ENCODE measurements at regions not wholly inside any gene's neighbourhood (a gene's known extent, or its start where the extent isn't known, plus 50 kb on each side); places are given as distances from the start of the nearest gene placed in this dataset.

DNA sequence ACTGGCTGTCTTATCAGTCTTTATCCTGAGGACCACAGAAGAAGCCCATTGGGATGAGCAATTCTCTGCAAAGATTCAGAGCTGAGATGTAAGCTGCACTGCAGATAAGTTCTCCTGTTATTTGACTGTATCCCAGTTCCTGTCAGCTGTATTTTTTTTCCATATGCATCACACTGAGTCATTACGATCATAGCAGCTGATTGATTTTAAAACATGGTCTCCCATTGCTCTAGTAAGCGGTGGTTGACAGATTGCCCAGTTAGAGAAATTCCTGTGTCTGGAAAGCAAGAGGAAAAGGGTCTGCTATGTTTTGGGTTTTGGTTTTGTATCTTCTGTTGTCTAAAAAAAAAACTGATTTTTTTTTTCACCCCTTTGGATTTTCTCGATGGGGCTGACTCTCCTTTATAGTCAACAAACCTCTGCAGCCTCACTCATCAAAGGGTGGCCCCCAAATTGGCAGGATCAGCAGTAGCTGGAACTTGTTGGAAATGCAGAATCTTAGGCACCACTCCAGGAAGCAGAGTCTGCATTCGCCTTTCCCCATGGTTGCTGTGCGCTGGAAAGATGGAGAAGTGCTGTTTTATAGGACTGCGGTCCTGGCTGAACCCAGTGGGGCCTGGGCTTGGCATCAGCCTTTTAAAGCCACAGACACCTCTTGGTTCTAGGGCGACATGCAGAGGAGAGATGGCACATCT, 220.1 kb upstream of the MPHOSPH6 start:
- no peak for DNase-seq (ENCODE audit: low spot score)
- Mint-ChIP-seq H3K9me3 (no peaks in the 10 kb centered on the region), H3K27ac (no peak overlapping the region), H3K4me3 (no peak overlapping the region), H3K27me3 (ENCODE audit: insufficient read depth) (no peaks in the 10 kb centered on the region), H3K36me3 (ENCODE audit: low read depth) (no peaks in the 10 kb centered on the region), H3K4me1 (ENCODE audit: low read depth) (no peaks in the 10 kb centered on the region)
- intact Hi-C loops (cut with micrococcal nuclease): no loop called here

DNA sequence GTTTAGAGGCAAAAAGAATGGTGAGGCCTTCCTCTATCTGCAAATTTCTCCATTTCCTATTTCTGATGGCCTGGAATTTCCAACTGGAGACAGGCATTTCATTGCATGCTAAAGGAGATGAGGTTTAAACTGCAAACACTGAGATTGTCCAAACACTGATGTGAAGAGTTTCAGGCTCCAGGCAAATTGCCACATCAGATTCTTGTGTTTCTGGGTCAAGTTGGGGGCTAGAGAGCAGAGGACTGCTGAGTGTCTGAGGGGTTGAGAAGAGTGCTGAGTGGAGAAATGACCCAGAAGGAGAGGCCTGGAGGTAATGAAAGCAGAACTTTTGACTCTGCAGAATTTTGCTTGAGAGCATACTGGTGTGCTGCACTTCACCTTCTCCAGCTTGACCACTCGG, 216.7 kb upstream of the MPHOSPH6 start:
- DNase-seq (ENCODE audit: low spot score): no peak
- no peaks in the 10 kb centered on the region for H3K36me3 Mint-ChIP-seq (ENCODE audit: low read depth)
- no peaks in the 10 kb centered on the region for H3K9me3 Mint-ChIP-seq
- no peak overlapping the region for H3K4me3 Mint-ChIP-seq
- no peaks in the 10 kb centered on the region for H3K27me3 Mint-ChIP-seq (ENCODE audit: insufficient read depth)
- H3K27ac Mint-ChIP-seq: no peak overlapping the region
- H3K4me1 Mint-ChIP-seq (ENCODE audit: low read depth): no peaks in the 10 kb centered on the region
- intact Hi-C loops (cut with micrococcal nuclease): no loop called here

DNA sequence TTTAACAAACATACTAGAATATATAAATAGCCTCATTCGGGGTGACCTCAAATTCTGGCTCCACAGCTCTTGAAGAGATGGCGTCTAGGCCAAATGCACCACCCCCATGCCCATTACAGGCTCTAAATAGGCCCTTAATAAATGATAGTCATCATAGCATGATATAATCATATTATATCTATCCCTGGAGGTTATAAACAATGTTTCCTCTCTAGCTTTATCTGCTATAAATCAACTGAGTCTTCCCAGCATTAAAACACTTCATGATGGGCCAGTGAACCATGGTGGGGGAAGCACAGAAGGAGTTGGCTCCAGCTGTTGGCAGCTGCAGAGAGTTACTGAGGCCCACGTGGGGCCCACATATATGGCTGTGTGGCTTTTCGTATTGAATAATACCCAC, 214.9 kb upstream of the MPHOSPH6 start:
- no peak overlapping the region for H3K4me3 Mint-ChIP-seq
- no peak for DNase-seq (ENCODE audit: low spot score)
- no peak overlapping the region for H3K27ac Mint-ChIP-seq
- no peaks in the 10 kb centered on the region for H3K27me3 Mint-ChIP-seq (ENCODE audit: insufficient read depth)
- no peaks in the 10 kb centered on the region for H3K4me1 Mint-ChIP-seq (ENCODE audit: low read depth)
- intact Hi-C loops (cut with micrococcal nuclease): no loop called here
- H3K9me3 Mint-ChIP-seq: no peaks in the 10 kb centered on the region
- no peaks in the 10 kb centered on the region for H3K36me3 Mint-ChIP-seq (ENCODE audit: low read depth)

DNA sequence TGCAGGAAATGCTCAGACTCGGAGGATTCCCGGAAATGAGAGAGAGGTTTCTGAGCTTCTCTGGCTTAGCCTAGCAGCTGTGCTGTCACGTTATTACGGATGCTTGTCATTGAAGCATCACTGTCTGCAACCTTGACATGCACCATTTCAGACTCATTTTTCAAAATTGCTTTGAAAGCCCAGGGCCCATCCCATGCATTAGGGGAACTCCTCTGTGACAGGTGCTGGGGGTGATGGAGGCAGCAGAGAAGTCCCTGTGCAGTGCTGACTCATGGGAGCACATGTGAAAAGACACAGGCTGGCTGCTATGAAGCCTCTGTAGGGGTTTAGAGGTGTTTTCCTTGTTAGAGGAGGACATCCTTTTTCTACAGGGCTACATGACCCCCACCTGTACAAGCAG, 214.0 kb upstream of the MPHOSPH6 start:
- no peaks in the 10 kb centered on the region for H3K4me1 Mint-ChIP-seq (ENCODE audit: low read depth)
- intact Hi-C loops (cut with micrococcal nuclease): no loop called here
- no peaks in the 10 kb centered on the region for H3K9me3 Mint-ChIP-seq
- no peak overlapping the region for H3K27ac Mint-ChIP-seq
- DNase-seq (ENCODE audit: low spot score): no peak
- H3K36me3 Mint-ChIP-seq (ENCODE audit: low read depth): no peaks in the 10 kb centered on the region
- no peak overlapping the region for H3K4me3 Mint-ChIP-seq
- no peaks in the 10 kb centered on the region for H3K27me3 Mint-ChIP-seq (ENCODE audit: insufficient read depth)

DNA sequence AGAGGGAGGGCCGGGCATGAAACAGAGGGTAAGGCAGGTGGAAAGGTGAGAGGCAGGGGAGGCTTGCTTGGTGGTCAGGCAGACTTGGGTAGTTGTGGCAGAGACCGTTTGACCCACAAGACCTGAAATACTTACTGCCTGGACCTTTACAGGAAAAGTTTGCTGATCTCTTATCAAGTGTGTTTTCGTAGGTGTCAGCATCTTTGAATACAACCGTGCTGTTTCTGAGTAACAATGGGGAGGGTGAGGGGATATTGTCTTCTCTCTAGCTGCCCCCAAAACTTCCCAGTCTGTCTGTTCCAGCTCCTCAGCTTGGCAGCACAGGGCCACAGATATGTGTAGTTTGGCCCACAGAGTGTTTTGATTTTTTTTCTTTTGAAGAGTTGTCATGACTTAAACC, 212.5 kb upstream of the MPHOSPH6 start:
- Mint-ChIP-seq H3K4me3 (no peak overlapping the region), H3K27me3 (ENCODE audit: insufficient read depth) (no peaks in the 10 kb centered on the region), H3K27ac (no peak overlapping the region), H3K9me3 (no peaks in the 10 kb centered on the region), H3K4me1 (ENCODE audit: low read depth) (no peaks in the 10 kb centered on the region), H3K36me3 (ENCODE audit: low read depth) (no peaks in the 10 kb centered on the region)
- DNase-seq (ENCODE audit: low spot score): no peak
- intact Hi-C loops (cut with micrococcal nuclease): no loop called here

DNA sequence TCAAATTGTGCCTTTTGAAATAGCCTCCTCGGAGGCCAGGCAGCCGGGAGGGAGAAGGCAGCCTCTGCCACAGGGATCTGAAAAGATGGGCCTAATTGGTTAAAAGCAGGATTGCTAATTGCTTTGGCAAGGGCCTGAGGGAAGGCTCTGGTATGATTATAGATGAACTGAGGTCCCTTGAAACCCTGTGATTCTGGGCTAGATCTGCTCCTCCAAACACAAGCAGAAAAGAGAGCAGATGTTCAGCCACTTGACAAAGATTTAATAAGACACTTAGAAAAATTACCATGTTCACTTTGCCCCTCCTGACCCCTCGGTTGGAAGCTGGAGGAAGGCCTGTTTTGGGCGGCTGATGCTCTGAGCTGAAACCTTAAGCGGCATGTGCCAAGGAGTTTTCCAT, 209.5 kb upstream of the MPHOSPH6 start:
- H3K36me3 Mint-ChIP-seq (ENCODE audit: low read depth): no peaks in the 10 kb centered on the region
- H3K27ac Mint-ChIP-seq: no peak overlapping the region
- H3K4me3 Mint-ChIP-seq: no peak overlapping the region
- DNase-seq (ENCODE audit: low spot score): no peak
- intact Hi-C loops (cut with micrococcal nuclease): no loop called here
- H3K27me3 Mint-ChIP-seq (ENCODE audit: insufficient read depth): no peaks in the 10 kb centered on the region
- H3K4me1 Mint-ChIP-seq (ENCODE audit: low read depth): no peaks in the 10 kb centered on the region
- no peaks in the 10 kb centered on the region for H3K9me3 Mint-ChIP-seq

DNA sequence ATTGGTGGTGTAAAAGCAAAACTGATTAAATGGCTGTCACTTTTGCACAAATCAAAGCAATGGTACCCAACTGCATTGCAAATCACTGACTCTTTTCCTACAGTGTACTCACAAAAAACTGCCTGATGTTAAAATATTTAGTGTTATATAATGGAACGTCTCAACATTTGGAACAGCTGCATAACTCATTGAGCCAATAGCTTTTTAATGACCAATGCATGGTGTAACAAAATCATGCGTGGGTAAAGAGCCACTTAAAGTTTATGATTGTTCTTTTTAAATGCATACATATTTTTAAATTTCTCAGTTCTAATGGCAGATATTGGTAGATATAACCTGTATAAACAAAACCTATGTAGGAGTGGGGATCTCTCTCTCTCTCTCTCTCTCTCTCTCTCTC, 204.0 kb upstream of the MPHOSPH6 start:
- Mint-ChIP-seq H3K27ac (no peak overlapping the region), H3K4me1 (ENCODE audit: low read depth) (no peaks in the 10 kb centered on the region), H3K36me3 (ENCODE audit: low read depth) (no peaks in the 10 kb centered on the region), H3K9me3 (no peaks in the 10 kb centered on the region), H3K4me3 (no peak overlapping the region), H3K27me3 (ENCODE audit: insufficient read depth) (peaks cover 2% of the 10 kb centered on the region)
- intact Hi-C loops (cut with micrococcal nuclease): no loop called here
- no peak for DNase-seq (ENCODE audit: low spot score)

DNA sequence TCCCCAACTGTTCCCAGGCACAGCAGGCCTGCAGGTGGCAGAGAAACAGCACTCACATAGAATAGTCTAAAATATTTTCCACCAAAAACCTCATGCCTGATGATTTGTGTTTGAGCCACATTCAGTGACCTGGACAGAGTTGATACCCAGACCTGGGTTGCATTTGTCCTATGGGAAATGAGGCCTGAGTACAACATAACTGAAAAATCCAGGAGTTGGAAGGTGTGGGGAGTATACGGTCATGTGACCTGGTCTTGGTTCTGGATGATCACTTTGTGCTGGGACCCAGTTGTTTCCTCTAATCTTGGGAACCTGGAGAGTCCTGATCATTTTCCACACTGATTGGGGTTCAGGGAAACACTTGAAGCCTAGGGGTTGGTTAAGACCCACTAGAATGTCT, 200.3 kb upstream of the MPHOSPH6 start:
- no peak overlapping the region for H3K27ac Mint-ChIP-seq
- no peak for DNase-seq (ENCODE audit: low spot score)
- peaks cover 2% of the 10 kb centered on the region for H3K27me3 Mint-ChIP-seq (ENCODE audit: insufficient read depth)
- no peaks in the 10 kb centered on the region for H3K36me3 Mint-ChIP-seq (ENCODE audit: low read depth)
- no peak overlapping the region for H3K4me3 Mint-ChIP-seq
- H3K9me3 Mint-ChIP-seq: no peaks in the 10 kb centered on the region
- no peaks in the 10 kb centered on the region for H3K4me1 Mint-ChIP-seq (ENCODE audit: low read depth)
- intact Hi-C loops (cut with micrococcal nuclease): no loop called here

DNA sequence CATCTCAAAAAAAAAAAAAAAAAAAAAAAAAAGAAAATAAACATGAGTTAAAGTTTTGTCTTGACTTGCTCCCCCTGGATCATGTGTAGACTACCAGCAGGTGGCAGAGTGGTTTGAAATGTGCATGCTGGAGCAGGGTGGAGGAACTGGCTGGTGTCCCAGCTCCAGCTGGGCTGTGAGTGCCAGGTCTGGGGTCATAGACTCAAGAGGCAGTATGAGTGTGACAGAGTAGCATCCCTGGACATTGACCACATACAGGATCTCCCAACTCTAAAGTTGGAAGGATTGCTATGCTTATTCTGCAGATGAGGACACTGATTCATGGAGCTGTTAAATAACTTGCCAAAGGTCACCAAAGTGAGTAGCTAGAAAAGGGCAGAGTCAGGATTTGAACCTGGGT, 198.0 kb upstream of the MPHOSPH6 start:
- intact Hi-C loops (cut with micrococcal nuclease): no loop called here
- Mint-ChIP-seq H3K4me3 (no peak overlapping the region), H3K4me1 (ENCODE audit: low read depth) (no peaks in the 10 kb centered on the region), H3K9me3 (no peaks in the 10 kb centered on the region), H3K36me3 (ENCODE audit: low read depth) (no peaks in the 10 kb centered on the region), H3K27ac (no peak overlapping the region), H3K27me3 (ENCODE audit: insufficient read depth) (peaks cover 2% of the 10 kb centered on the region)
- no peak for DNase-seq (ENCODE audit: low spot score)

DNA sequence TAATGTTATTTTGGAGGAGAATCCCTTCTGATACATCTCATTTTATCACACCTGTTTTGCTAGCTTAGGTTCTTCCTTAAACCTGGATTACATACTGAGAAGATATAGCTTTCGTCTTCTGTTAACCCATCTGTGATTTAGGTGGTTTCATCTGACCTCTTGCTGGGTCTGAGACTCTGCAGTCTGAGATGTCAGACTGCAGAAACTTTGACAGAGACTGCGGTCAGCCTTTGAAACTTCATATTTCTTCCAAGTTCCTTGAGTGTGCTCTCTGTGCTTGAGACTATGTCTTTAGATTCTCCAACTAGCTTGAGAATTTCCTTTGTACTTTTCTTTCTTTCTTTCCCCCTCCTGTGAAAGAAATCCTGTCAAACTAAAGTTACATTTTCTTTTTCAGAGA, 196.4 kb upstream of the MPHOSPH6 start:
- no peaks in the 10 kb centered on the region for H3K36me3 Mint-ChIP-seq (ENCODE audit: low read depth)
- H3K4me3 Mint-ChIP-seq: no peak overlapping the region
- H3K27me3 Mint-ChIP-seq (ENCODE audit: insufficient read depth): no peaks in the 10 kb centered on the region
- intact Hi-C loops (cut with micrococcal nuclease): no loop called here
- H3K4me1 Mint-ChIP-seq (ENCODE audit: low read depth): no peaks in the 10 kb centered on the region
- no peaks in the 10 kb centered on the region for H3K9me3 Mint-ChIP-seq
- H3K27ac Mint-ChIP-seq: no peak overlapping the region
- DNase-seq (ENCODE audit: low spot score): no peak

DNA sequence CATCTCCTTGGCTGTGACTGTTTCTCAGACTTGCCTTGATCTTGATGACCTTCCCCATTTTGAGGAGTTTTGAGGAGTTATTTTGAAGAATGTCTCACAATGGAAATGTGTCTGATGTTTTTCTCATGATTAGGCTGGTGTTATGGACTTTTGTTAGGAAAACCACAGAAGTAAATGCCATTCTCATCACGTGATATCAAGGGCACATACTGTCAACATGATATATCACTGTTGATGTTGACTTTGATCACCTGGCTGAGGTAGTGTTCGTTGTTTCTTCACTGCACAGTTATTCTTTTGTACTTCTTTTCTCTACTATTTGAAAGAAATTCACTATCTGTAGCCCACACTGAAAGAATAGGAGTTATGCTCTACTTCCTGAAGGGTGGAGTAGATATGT, 194.7 kb upstream of the MPHOSPH6 start:
- Mint-ChIP-seq H3K27ac (no peak overlapping the region), H3K4me1 (ENCODE audit: low read depth) (no peaks in the 10 kb centered on the region), H3K4me3 (no peak overlapping the region), H3K36me3 (ENCODE audit: low read depth) (no peaks in the 10 kb centered on the region), H3K27me3 (ENCODE audit: insufficient read depth) (no peaks in the 10 kb centered on the region), H3K9me3 (no peaks in the 10 kb centered on the region)
- intact Hi-C loops (cut with micrococcal nuclease): no loop called here
- no peak for DNase-seq (ENCODE audit: low spot score)

DNA sequence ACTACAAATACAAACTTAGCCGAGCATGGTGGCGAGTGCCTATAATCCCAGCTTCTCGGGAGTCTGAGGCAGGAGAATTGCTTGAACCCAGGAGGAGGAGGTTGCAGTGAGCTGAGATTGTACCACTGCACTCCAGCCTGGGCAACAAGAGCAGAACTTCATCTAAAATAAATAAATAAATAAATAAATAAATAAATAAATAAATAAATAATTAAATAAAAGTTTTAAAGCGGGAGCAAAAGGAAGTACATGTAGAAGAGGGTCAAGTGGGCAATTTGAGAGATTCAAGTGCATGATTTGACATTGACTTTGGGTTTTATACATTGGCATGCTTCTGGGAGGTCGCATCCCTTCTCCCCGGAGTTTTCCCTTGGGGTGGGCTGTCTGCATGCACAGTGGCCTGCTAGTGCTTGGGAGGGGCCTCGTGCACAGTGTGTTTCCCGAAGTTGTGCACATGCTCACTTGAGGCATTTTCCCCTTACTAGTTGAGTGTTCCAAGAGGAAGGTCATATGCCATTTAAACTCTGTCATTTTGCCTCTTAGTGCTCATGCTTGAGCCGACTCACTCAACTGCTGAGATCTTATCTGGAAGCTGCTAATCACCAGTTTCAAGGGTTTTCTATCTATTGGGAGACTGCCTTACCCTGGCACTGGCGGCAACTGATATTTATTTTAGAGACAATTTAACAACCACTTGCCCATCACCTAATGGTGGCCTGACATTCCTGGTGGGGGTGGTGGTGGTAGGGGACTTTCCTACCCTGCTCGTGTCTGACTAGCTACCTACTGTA, 193.2 kb upstream of the MPHOSPH6 start:
- intact Hi-C loops (cut with micrococcal nuclease): no loop called here
- no peak overlapping the region for H3K27ac Mint-ChIP-seq
- no peak for DNase-seq (ENCODE audit: low spot score)
- H3K36me3 Mint-ChIP-seq (ENCODE audit: low read depth): no peaks in the 10 kb centered on the region
- H3K4me1 Mint-ChIP-seq (ENCODE audit: low read depth): no peaks in the 10 kb centered on the region
- H3K9me3 Mint-ChIP-seq: no peaks in the 10 kb centered on the region
- H3K4me3 Mint-ChIP-seq: no peak overlapping the region
- H3K27me3 Mint-ChIP-seq (ENCODE audit: insufficient read depth): no peaks in the 10 kb centered on the region

DNA sequence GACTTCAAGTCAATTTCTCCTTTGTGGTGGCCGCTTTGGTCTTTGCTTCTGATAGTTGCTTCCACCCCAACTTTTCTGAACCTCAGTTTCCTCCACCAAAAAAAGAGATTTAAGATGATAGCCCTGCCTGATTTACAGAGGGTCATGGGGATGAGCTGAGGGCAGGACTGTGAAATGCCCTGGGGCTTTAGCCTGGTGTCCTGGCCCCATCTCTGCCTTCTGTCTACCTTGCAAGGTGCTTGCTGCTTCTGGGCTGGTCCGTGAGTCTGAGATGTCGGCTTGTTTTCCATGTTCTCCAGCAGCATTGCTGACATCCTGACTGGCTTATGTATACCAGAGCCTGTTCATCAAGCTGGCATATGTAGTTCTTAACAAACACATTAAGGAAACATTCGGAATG, 191.9 kb upstream of the MPHOSPH6 start:
- DNase-seq (ENCODE audit: low spot score): no peak
- intact Hi-C loops (cut with micrococcal nuclease): no loop called here
- H3K27ac Mint-ChIP-seq: no peak overlapping the region

More for the DNA sequence above, 191.9 kb upstream of the MPHOSPH6 start:
- H3K36me3 Mint-ChIP-seq (ENCODE audit: low read depth): no peaks in the 10 kb centered on the region
- no peaks in the 10 kb centered on the region for H3K27me3 Mint-ChIP-seq (ENCODE audit: insufficient read depth)
- H3K4me1 Mint-ChIP-seq (ENCODE audit: low read depth): no peaks in the 10 kb centered on the region
- H3K9me3 Mint-ChIP-seq: no peaks in the 10 kb centered on the region
- no peak overlapping the region for H3K4me3 Mint-ChIP-seq

Measured in activated T-helper 1 cell treated with anti-CD3 and anti-CD28 coated beads, Interleukin-12 subunit alpha, Interleukin-12 subunit beta, Interleukin-2, Interleukin-4 antibody, amounts not matched to agents 30 ng/mL and 10 ng/mL and 1 ng/mL, durations not matched to agents 14 hours and 24 hours and 36 hours (primary cell).